ENCODE measurements at regions not wholly inside any gene's neighbourhood (a gene's known extent, or its start where the extent isn't known, plus 50 kb on each side); places are given as distances from the start of the nearest gene placed in this dataset.
"Not testable (repeated sequence)": the region's sequence is repeated elsewhere in the genome, so short reads cannot be mapped to it uniquely, and the experiment has no call there.

- intact Hi-C loops (cut with micrococcal nuclease), result no loop called here
These were observed 1070.3 kb downstream of the STIM2 start for GRCh38 chr4:27930976-27931375.

- intact Hi-C loops (cut with micrococcal nuclease), result no loop called here
These were observed 1070.9 kb downstream of the STIM2 start for GRCh38 chr4:27931584-27931983.

DNA sequence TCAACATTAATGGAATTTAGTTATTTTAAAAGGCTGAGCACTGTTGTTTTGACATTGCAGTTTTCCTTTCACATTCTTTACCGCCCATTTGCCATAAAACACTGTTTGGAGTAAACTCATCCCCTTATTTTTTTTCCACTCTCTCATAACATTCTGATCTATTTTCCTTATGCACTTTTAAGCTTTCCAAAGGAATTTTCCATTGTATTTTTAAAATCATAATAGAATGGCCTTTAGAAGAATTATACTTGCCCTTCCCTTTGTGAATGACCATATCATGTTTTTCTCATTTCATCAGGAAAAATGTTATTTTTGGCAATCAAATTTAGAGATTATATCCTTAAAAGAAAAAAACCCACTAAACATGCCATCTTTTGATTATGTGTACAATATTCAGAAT lies 1074.2 kb downstream of the STIM2 start:
- intact Hi-C loops (cut with micrococcal nuclease), result no loop called here

DNA sequence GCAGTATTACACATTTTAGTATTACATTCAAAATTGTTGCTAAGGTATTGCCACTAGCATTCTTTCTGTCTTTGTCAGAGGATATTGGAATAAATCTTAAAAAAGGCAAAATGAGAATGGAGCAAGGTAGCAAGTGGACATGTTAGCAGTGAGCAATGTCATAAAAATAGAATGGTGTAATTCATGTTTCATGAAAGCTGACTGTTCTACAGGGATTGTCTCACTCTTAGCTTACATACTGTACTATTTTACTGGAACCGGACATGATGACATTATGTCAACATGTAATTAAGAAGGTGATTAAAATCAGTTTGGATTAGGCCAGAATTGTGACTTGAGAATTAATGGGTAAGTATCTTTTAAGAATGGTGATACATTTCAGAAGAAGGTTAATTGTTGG lies 1086.2 kb downstream of the STIM2 start:
- intact Hi-C loops (cut with micrococcal nuclease), result no loop called here

DNA sequence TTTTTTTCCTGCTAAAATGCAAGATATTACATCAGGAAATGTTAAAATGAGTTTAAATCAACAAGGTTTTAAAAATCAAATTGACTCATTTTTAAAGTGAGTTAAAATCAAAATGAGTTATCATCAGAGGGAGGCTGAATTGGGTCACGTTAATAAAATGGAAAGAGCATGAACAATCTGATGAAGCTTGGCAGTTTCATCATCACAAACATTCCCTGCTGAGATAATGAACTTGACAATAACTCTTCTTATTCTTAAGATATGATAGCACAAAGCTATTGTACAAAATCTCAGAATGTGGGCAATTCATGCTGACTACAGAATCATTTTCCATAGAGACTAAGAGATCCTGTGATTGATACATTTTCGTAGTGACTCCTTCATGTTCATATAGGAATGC lies 1086.7 kb downstream of the STIM2 start:
- intact Hi-C loops (cut with micrococcal nuclease), result no loop called here

DNA sequence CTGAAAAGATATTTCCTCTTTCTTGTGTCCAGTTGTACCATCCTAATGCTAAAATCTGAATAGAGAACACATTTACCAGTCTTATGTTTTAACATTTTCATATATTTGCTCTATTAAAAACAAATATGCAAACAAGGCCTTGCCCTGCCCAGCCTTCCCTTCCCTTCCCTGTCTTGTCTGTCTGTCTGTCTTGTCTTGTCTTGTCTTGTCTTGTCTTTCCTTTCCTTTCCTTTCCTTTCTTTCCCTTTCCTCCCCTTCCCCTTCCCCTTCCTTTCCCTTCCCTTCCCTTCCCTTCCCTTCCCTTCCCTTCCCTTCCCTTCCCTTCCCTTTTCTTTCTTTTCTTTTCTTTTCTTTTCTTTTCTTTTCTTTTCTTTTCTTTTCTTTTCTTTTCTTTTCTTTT lies 1103.5 kb downstream of the STIM2 start:
- intact Hi-C loops (cut with micrococcal nuclease), result no loop called here

- intact Hi-C loops (cut with micrococcal nuclease), result no loop called here
These were observed 1106.0 kb downstream of the STIM2 start for GRCh38 chr4:27966664-27967063.

DNA sequence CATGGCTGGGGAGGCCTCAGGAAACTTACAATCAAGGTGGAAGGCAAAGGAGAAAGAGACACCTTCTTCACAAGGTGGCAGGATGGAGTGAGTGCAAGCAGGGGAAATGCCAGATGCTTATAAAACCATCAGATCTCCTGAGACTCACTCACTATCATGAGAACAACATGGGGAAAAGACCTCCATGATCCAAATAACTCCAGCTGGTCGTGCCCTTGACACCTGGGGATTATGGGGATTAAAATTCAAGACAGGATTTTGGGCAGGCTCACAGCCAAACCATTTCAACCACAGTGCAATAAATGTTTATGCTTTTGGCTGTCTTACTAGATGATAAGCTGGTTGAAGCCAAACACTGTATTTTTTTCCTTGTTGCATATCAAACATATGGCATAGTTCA lies 1112.4 kb downstream of the STIM2 start:
- intact Hi-C loops (cut with micrococcal nuclease), result no loop called here

GRCh38 chr4:27973700-27974099 lies 1113.1 kb downstream of the STIM2 start:
- intact Hi-C loops (cut with micrococcal nuclease), result no loop called here

DNA sequence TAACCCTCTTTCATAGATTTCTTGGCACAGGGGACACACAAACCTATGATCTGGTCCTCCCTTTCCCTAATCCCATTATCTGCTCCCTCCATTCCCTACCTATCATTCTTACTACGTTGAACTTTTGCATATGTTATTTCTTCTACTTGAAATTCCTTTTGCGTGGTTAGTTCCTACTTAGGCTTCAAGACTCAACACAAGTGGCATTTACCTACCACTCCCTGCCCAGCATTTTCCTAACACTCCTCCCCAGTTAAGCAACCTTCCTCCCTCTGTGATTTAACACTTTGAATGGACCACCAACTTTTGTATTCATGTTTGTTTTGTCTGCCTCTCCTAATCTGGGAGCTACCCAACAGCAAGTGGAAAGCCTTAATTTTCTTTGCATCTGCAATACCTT lies 1113.7 kb downstream of the STIM2 start:
- intact Hi-C loops (cut with micrococcal nuclease), result no loop called here

DNA sequence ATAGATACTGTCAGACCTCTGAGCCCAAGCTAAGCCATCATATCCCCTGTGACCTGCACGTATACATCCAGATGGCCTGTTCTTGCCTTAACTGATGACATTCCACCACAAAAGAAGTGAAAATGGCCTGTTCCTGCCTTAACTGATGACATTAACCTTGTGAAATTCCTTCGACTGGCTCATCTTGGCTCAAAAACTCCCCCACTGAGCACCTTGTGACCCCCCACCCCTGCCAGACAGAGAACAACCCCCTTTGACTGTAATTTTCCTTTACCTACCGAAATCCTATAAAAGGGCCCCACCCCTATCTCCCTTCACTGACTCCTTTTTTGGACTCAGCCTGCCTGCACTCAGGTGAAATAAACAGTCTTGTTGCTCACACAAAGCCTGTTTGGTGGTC lies 1114.2 kb downstream of the STIM2 start:
- intact Hi-C loops (cut with micrococcal nuclease), result not testable (repeated sequence)

DNA sequence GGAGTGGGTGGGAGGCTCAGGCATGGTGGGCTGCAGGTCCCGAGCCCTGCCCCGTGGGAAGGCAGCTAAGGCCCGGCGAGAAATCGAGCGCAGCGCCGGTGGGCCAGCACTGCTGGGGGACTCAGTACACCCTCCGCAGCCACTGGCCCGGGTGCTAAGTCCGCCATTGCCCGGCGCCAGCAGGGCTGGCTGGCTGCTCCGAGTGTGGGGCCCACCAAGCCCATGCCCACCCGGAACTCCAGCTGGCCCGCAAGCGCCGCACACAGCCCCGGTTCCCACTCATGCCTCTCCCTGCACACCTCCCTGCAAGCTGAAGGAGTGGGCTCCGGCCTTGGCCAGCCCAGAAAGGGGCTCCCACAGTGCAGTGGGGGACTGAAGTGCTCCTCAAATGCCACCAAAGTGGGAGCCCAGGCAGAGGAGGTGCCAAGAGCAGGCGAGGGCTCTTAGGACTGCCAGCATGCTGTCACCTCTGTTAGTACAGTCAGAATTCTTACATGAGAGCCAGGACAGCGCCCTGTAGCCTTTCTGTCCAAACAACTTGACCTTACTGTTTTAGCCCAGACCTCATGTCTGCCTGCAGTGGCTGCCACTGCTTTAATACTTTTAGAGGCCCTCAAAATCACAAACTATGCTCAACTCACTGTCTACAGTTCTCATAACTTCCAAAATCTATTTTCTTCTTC lies 1117.9 kb downstream of the STIM2 start:
- intact Hi-C loops (cut with micrococcal nuclease), result not testable (repeated sequence)

GRCh38 chr4:27985522-27985921 lies 1124.9 kb downstream of the STIM2 start:
- intact Hi-C loops (cut with micrococcal nuclease), result no loop called here

DNA sequence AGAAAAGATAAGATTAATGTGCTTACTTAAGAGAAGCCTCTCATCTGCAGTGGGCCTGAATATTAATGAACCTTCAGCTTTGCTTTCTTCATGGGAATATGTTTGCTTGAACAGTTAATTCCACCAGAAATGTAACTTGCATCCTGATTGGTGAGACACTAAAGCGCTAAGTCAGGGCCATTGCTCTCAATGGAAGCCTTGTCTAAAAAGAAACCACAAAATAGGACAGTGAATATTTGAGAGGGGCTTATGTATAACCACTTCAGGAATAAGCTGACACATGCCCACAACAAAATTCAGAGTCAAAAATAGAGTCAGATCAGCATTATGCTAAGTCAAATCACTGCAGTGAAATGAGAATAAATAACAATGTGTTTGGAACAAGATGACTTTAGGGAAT lies 1125.8 kb downstream of the STIM2 start:
- intact Hi-C loops (cut with micrococcal nuclease), result no loop called here

DNA sequence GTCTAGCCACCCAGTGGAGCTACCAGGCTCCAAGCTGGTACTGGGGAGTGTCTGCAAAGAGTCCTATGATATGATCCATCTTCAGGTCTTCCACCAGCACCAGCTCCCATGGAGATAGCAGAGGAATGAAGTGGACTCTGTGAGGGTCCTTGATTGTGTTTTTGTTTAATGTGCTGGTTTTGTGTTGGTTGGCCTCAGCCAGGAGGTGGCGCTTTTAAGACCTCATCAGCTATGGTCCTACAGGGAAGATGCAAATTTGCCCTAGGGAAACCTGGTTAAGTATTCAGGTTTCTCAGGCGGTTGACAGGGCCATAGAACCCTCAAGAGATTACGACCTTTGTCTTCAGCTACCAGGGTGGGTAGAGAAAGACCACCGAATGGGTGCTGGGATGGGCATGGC lies 1141.1 kb downstream of the STIM2 start:
- intact Hi-C loops (cut with micrococcal nuclease), result no loop called here

GRCh38 chr4:28004520-28004919 lies 1143.9 kb downstream of the STIM2 start:
- intact Hi-C loops (cut with micrococcal nuclease), result no loop called here

DNA sequence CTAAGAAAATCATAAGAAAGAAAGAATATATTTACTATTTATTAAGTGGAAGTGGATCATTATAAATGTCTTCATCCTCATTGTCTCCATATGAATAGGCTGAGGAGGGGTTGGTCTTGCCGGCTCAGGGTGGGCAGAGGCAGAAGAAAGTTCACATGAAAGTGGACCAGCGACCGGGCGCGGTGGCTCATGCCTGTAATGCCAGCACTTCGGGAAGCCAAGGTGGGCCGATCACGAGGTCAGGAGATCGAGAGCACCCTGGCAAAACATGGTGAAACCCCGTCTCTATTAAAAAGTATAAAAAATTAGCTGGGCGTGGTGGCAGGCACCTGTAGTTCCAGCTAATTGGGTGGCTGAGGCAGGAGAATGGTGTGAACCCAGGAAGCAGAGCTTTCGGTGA lies 1145.4 kb downstream of the STIM2 start:
- intact Hi-C loops (cut with micrococcal nuclease), result no loop called here

- intact Hi-C loops (cut with micrococcal nuclease), result no loop called here
These were observed 1147.1 kb downstream of the STIM2 start for GRCh38 chr4:28007693-28008092.

DNA sequence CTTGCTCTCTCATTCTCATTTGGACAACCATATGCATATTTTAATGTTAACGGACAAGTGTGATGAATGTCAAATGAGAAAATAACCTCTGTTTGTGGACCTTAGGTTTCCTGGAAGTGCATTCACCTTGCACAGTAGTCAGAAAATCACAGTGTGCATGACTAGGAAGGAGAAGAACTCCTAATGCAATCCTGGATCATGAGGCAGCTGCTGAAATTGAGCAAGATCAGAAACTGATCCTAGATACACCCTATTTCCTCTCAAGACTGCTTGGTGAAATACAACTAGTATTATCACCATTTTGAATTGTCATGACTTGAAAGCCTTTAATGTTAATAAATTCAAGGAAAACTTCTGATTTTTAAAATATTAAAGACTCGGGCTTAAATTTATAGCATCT lies 1148.9 kb downstream of the STIM2 start:
- intact Hi-C loops (cut with micrococcal nuclease), result no loop called here

- intact Hi-C loops (cut with micrococcal nuclease), result no loop called here
These were observed 1150.1 kb downstream of the STIM2 start for GRCh38 chr4:28010577-28011240.

GRCh38 chr4:28014469-28014868 lies 1153.8 kb downstream of the STIM2 start:
- intact Hi-C loops (cut with micrococcal nuclease), result no loop called here

GRCh38 chr4:28015996-28016395 lies 1155.4 kb downstream of the STIM2 start:
- intact Hi-C loops (cut with micrococcal nuclease), result no loop called here

GRCh38 chr4:28038253-28038652 lies 1177.6 kb downstream of the STIM2 start:
- intact Hi-C loops (cut with micrococcal nuclease), result not testable (repeated sequence)

All from T-helper 1 cell treated with Interleukin-12 subunit alpha and Interleukin-12 subunit beta and Interleukin-4 antibody, amounts not matched to agents 30 ng/mL and 1 ng/mL, for 36 hours (primary cell).